MCF 10A (cell line): ENCODE measurements at regions not wholly inside any gene's neighbourhood (a gene's known extent, or its start where the extent isn't known, plus 50 kb on each side); places are given as distances from the start of the nearest gene placed in this dataset.

ENCODE experiments used
- BruUV-seq: library from RNA; stranded (reverse); fragments of 400-500 nt; replicated peaks from 2 replicates; lab custom pipeline; 2021; lab: Mats Ljungman, UMichigan
- CTCF ChIA-PET: fragments of 300-600 bp; sonication (Branson Sonifier 250); formaldehyde crosslinking; extraction: SDS; loops from one replicate; lab custom pipeline; 2021; ENCODE audit warnings: antibody characterized with exemption, inconsistent platforms; lab: Yijun Ruan, JAX
- POLR2A ChIA-PET: fragments of 300-600, 350-650 bp; sonication (Branson Sonifier 250); formaldehyde crosslinking; extraction: SDS; loops from one replicate; lab custom pipeline; 2020; ENCODE audit warnings: antibody characterized with exemption, inconsistent platforms; lab: Yijun Ruan, JAX
- DNase-seq: peaks from one replicate; pipeline ENCODE4 v3.0.0-alpha.2; 2018; ENCODE audit not compliant: unreplicated experiment
- H3K27ac Mint-ChIP-seq: one replicate; pipeline ENCODE4 v1.8.0; 2022; ENCODE audit warnings: mild to moderate bottlenecking, low read depth, mixed read lengths; ENCODE audit not compliant: unreplicated experiment
- H3K27me3 Mint-ChIP-seq: one replicate; pipeline ENCODE4 v1.8.0; 2022; ENCODE audit warnings: mixed read lengths; ENCODE audit not compliant: insufficient read depth, unreplicated experiment
- H3K36me3 Mint-ChIP-seq: one replicate; pipeline ENCODE4 v1.8.0; 2022; ENCODE audit warnings: mild to moderate bottlenecking, moderate library complexity, mixed read lengths; ENCODE audit not compliant: insufficient read depth, unreplicated experiment
- H3K4me1 Mint-ChIP-seq: one replicate; pipeline ENCODE4 v1.8.0; 2022; ENCODE audit warnings: mixed read lengths; ENCODE audit not compliant: insufficient read depth, unreplicated experiment
- H3K4me3 Mint-ChIP-seq: one replicate; pipeline ENCODE4 v1.8.0; 2022; ENCODE audit warnings: mild to moderate bottlenecking, moderate library complexity, mixed read lengths; ENCODE audit not compliant: unreplicated experiment
- H3K9me3 Mint-ChIP-seq: one replicate; pipeline ENCODE4 v1.8.0; 2022; ENCODE audit warnings: mixed read lengths; ENCODE audit not compliant: unreplicated experiment
- CTCF ChIP-seq: fragments of 200-600 bp; IDR thresholded peaks from one replicate; pipeline ENCODE4 v1.8.0; 2022; ENCODE audit warnings: antibody characterized with exemption, mild to moderate bottlenecking; ENCODE audit not compliant: unreplicated experiment
- intact Hi-C: fragments of 100-400 bp; cut with micrococcal nuclease; formaldehyde crosslinking; loops from 2 replicates; pipeline ENCODE4 v1.14.1; 2022

GRCh38 chr2:16080516-16080915 is 140.2 kb downstream of the MYCN start:
- Mint-ChIP-seq H3K4me1 (no peaks in the 10 kb centered on the region), H3K9me3 (peaks cover 8% of the 10 kb centered on the region), H3K27me3 (no peaks in the 10 kb centered on the region), H3K27ac (no peak overlapping the region), H3K4me3 (no peak overlapping the region), H3K36me3 (no peaks in the 10 kb centered on the region)
- POLR2A ChIA-PET, result no interaction called here
- intact Hi-C loops, result no loop called here
- CTCF ChIA-PET, result no interaction called here
- no peak for DNase-seq
- TF ChIP-seq CTCF, result no peak
- no TSS peak for BruUV-seq

- Mint-ChIP-seq H3K9me3 (peaks cover 8% of the 10 kb centered on the region), H3K27me3 (no peaks in the 10 kb centered on the region), H3K36me3 (no peaks in the 10 kb centered on the region), H3K4me3 (no peak overlapping the region), H3K4me1 (no peaks in the 10 kb centered on the region), H3K27ac (no peak overlapping the region)
- POLR2A ChIA-PET, result no interaction called here
- no peak for DNase-seq
- CTCF ChIA-PET, result interaction anchor here (0.6 kb wide), 1 partner anchor 202 kb away, joined by 3 read pairs; no protein-coding TSS in a partner anchor
- intact Hi-C loops, result no loop called here
- no TSS peak for BruUV-seq
- no peak for TF ChIP-seq CTCF
These were observed 139.7 kb downstream of the MYCN start for GRCh38 chr2:16080071-16080470.

- H3K36me3 Mint-ChIP-seq, result no peaks in the 10 kb centered on the region
- H3K4me1 Mint-ChIP-seq, result no peaks in the 10 kb centered on the region
- ChIA-PET POLR2A (no interaction called here), CTCF (interaction anchor here (0.6 kb wide), 1 partner anchor 202 kb away, joined by 3 read pairs; no protein-coding TSS in a partner anchor)
- H3K27me3 Mint-ChIP-seq, result no peaks in the 10 kb centered on the region
- intact Hi-C loops, result no loop called here
- peak; percentile 16 for DNase-seq
- BruUV-seq, result no TSS peak
- H3K27ac Mint-ChIP-seq, result no peak overlapping the region
- TF ChIP-seq CTCF, result no peak
- peaks cover 8% of the 10 kb centered on the region for H3K9me3 Mint-ChIP-seq
- no peak overlapping the region for H3K4me3 Mint-ChIP-seq
These were observed 139.3 kb downstream of the MYCN start for GRCh38 chr2:16079637-16080036.

GRCh38 chr2:16077601-16078000 is 137.3 kb downstream of the MYCN start:
- ChIA-PET POLR2A (no interaction called here), CTCF (no interaction called here)
- Mint-ChIP-seq H3K4me3 (no peak overlapping the region), H3K27ac (no peak overlapping the region), H3K36me3 (no peaks in the 10 kb centered on the region), H3K9me3 (peaks cover 11% of the 10 kb centered on the region), H3K4me1 (no peaks in the 10 kb centered on the region), H3K27me3 (no peaks in the 10 kb centered on the region)
- no peak for TF ChIP-seq CTCF
- no TSS peak for BruUV-seq
- intact Hi-C loops, result no loop called here
- DNase-seq, result no peak
